Daoy (cell line): ENCODE measurements at regions not wholly inside any gene's neighbourhood (a gene's known extent, or its start where the extent isn't known, plus 50 kb on each side); places are given as distances from the start of the nearest gene placed in this dataset.
"Not testable (repeated sequence)": the region's sequence is repeated elsewhere in the genome, so short reads cannot be mapped to it uniquely, and the experiment has no call there.

Experiments
- DNase-seq: peaks from one replicate; pipeline ENCODE4 v3.0.0-alpha.2; 2015; ENCODE audit warnings: low read depth

GRCh38 chr5:96101358-96102089, 139.9 kb upstream of the ELL2 start:
- no peak for DNase-seq

GRCh38 chr5:96097488-96097887, 135.8 kb upstream of the ELL2 start:
- DNase-seq: not testable (repeated sequence)

GRCh38 chr5:96096724-96097123, 135.1 kb upstream of the ELL2 start:
- no peak for DNase-seq

- no peak for DNase-seq
Measured at GRCh38 chr5:96094904-96095303, 133.3 kb upstream of the ELL2 start.

- peak; percentile 53 for DNase-seq
Measured at GRCh38 chr5:96093890-96094381, 132.3 kb upstream of the ELL2 start.

- DNase-seq: no peak
Measured at GRCh38 chr5:96093340-96093739, 131.7 kb upstream of the ELL2 start.

GRCh38 chr5:96091874-96092273, 130.2 kb upstream of the ELL2 start:
- DNase-seq: no peak

- DNase-seq: no peak
Measured at GRCh38 chr5:96090215-96090614, 128.6 kb upstream of the ELL2 start.

GRCh38 chr5:96088706-96089498, 127.3 kb upstream of the ELL2 start:
- no peak for DNase-seq

- DNase-seq: no peak
Measured at GRCh38 chr5:96087939-96088338, 126.3 kb upstream of the ELL2 start.

GRCh38 chr5:96084874-96085506, 123.3 kb upstream of the ELL2 start:
- no peak for DNase-seq

GRCh38 chr5:96083361-96083881, 121.8 kb upstream of the ELL2 start:
- no peak for DNase-seq

- DNase-seq: peak; percentile 16
Measured at GRCh38 chr5:96081276-96081858, 119.7 kb upstream of the ELL2 start.

- peak; percentile 71 for DNase-seq
Measured at GRCh38 chr5:96080557-96080956, 118.9 kb upstream of the ELL2 start.

GRCh38 chr5:96079962-96080361, 118.3 kb upstream of the ELL2 start:
- no peak for DNase-seq

- DNase-seq: peak; percentile 89
Measured at GRCh38 chr5:96079075-96079474, 117.4 kb upstream of the ELL2 start.

- DNase-seq: no peak
Measured at GRCh38 chr5:96076451-96076850, 114.8 kb upstream of the ELL2 start.

GRCh38 chr5:96075579-96076289, 114.1 kb upstream of the ELL2 start:
- DNase-seq: no peak

- DNase-seq: no peak
Measured at GRCh38 chr5:96074870-96075269, 113.2 kb upstream of the ELL2 start.

- DNase-seq: no peak
Measured at GRCh38 chr5:96074460-96074859, 112.8 kb upstream of the ELL2 start.

- no peak for DNase-seq
Measured at GRCh38 chr5:96072791-96073165, 111.1 kb upstream of the ELL2 start.
